HG03469 (cell line): ENCODE measurements at regions not wholly inside any gene's neighbourhood (a gene's known extent, or its start where the extent isn't known, plus 50 kb on each side); places are given as distances from the start of the nearest gene placed in this dataset.

Experiments
- ATAC-seq: cut with Tn5 transposase; IDR thresholded peaks from one replicate; pipeline ENCODE4 v1.9.1; 2021; ENCODE audit warnings: mild to moderate bottlenecking, moderate library complexity, moderate number of reproducible peaks; ENCODE audit not compliant: unreplicated experiment

GRCh38 chr13:79749566-79749965, 268.6 kb downstream of the NDFIP2 start:
- ATAC-seq, result no peak

GRCh38 chr13:79745081-79745480, 264.1 kb downstream of the NDFIP2 start:
- ATAC-seq, result no peak

- no peak for ATAC-seq
These were observed 262.0 kb downstream of the NDFIP2 start for GRCh38 chr13:79742923-79743322.

- no peak for ATAC-seq
These were observed 260.0 kb downstream of the NDFIP2 start for GRCh38 chr13:79740991-79741390.

GRCh38 chr13:79736356-79736755, 255.4 kb downstream of the NDFIP2 start:
- no peak for ATAC-seq

GRCh38 chr13:79735228-79735627, 254.3 kb downstream of the NDFIP2 start:
- no peak for ATAC-seq

GRCh38 chr13:79727086-79727485, 246.1 kb downstream of the NDFIP2 start:
- ATAC-seq, result no peak

- ATAC-seq, result no peak
These were observed 244.9 kb downstream of the NDFIP2 start for GRCh38 chr13:79725841-79726240.

- ATAC-seq, result no peak
These were observed 243.6 kb downstream of the NDFIP2 start for GRCh38 chr13:79724348-79725103.

- no peak for ATAC-seq
These were observed 242.6 kb downstream of the NDFIP2 start for GRCh38 chr13:79723519-79724024.

GRCh38 chr13:79722885-79723445, 242.0 kb downstream of the NDFIP2 start:
- no peak for ATAC-seq

- no peak for ATAC-seq
These were observed 235.2 kb downstream of the NDFIP2 start for GRCh38 chr13:79716191-79716590.

- ATAC-seq, result no peak
These were observed 230.7 kb downstream of the NDFIP2 start for GRCh38 chr13:79711631-79712030.

GRCh38 chr13:79710376-79710775, 229.4 kb downstream of the NDFIP2 start:
- ATAC-seq, result no peak

GRCh38 chr13:79709471-79709870, 228.5 kb downstream of the NDFIP2 start:
- ATAC-seq, result no peak

GRCh38 chr13:79703772-79704171, 222.8 kb downstream of the NDFIP2 start:
- ATAC-seq, result no peak

- no peak for ATAC-seq
These were observed 214.8 kb downstream of the NDFIP2 start for GRCh38 chr13:79695754-79696153.

- no peak for ATAC-seq
These were observed 211.9 kb downstream of the NDFIP2 start for GRCh38 chr13:79692846-79693245.

- ATAC-seq, result no peak
These were observed 210.9 kb downstream of the NDFIP2 start for GRCh38 chr13:79691826-79692225.

GRCh38 chr13:79688741-79689140, 207.8 kb downstream of the NDFIP2 start:
- no peak for ATAC-seq

- no peak for ATAC-seq
These were observed 205.5 kb downstream of the NDFIP2 start for GRCh38 chr13:79686441-79686840.

- no peak for ATAC-seq
These were observed 203.4 kb downstream of the NDFIP2 start for GRCh38 chr13:79684371-79684770.
